Endodermal cell (in vitro differentiated cells): ENCODE measurements at regions not wholly inside any gene's neighbourhood (a gene's known extent, or its start where the extent isn't known, plus 50 kb on each side); places are given as distances from the start of the nearest gene placed in this dataset.

Source experiments
- DNase-seq: peaks from one replicate; pipeline ENCODE4 v3.0.0-alpha.2; 2017
- H3K27ac ChIP-seq: 2 replicates; pipeline ENCODE4 v1.5.1; 2013; ENCODE audit warnings: mild to moderate bottlenecking, low read depth, low read length, moderate library complexity
- H3K27me3 ChIP-seq: 2 replicates; pipeline ENCODE4 v1.6.1; 2013; ENCODE audit warnings: mild to moderate bottlenecking, low read length, moderate library complexity; ENCODE audit not compliant: insufficient read depth, control insufficient read depth, poor library complexity, severe bottlenecking
- H3K36me3 ChIP-seq: 2 replicates; pipeline ENCODE4 v1.7.0; 2013; ENCODE audit warnings: mild to moderate bottlenecking, low read length, moderate library complexity; ENCODE audit not compliant: control insufficient read depth, insufficient read depth
- H3K4me1 ChIP-seq: one replicate; pipeline ENCODE4 v1.7.0; 2013; ENCODE audit warnings: low read length; ENCODE audit not compliant: control insufficient read depth, insufficient read depth
- H3K4me3 ChIP-seq: 2 replicates; pipeline ENCODE4 v1.5.1; 2013; ENCODE audit warnings: mild to moderate bottlenecking, low read length, moderate library complexity
- H3K9ac ChIP-seq: 2 replicates; pipeline ENCODE4 v1.6.1; 2013; ENCODE audit warnings: mild to moderate bottlenecking, low read length, moderate library complexity; ENCODE audit not compliant: poor library complexity, severe bottlenecking; ENCODE audit errors: extremely low read depth
- H3K9me3 ChIP-seq: 2 replicates; pipeline ENCODE4 v1.6.1; 2013; ENCODE audit warnings: mild to moderate bottlenecking, low read length, moderate library complexity; ENCODE audit not compliant: control insufficient read depth
- H3K27ac Mint-ChIP-seq: 2 replicates; pipeline ENCODE4 v1.8.0; 2020; ENCODE audit warnings: mixed read lengths
- H3K27me3 Mint-ChIP-seq: 2 replicates; pipeline ENCODE4 v1.8.0; 2021; ENCODE audit warnings: mild to moderate bottlenecking, mixed read lengths; ENCODE audit not compliant: insufficient read depth
- H3K36me3 Mint-ChIP-seq: 2 replicates; pipeline ENCODE4 v1.8.0; 2020; ENCODE audit warnings: low read depth, mixed read lengths
- H3K4me1 Mint-ChIP-seq: 2 replicates; pipeline ENCODE4 v1.8.0; 2020; ENCODE audit warnings: mixed read lengths
- H3K4me3 Mint-ChIP-seq: 2 replicates; pipeline ENCODE4 v1.8.0; 2020; ENCODE audit warnings: mild to moderate bottlenecking, moderate library complexity, mixed read lengths
- H3K9me3 Mint-ChIP-seq: 2 replicates; pipeline ENCODE4 v1.8.0; 2020; ENCODE audit warnings: mild to moderate bottlenecking, mixed read lengths
- CTCF ChIP-seq: fragments of 200-600 bp; sonication (generic); conservative IDR thresholded peaks from 2 replicates; pipeline ENCODE4 v1.5.0; 2021; ENCODE audit warnings: antibody characterized with exemption, mild to moderate bottlenecking
- whole genome bisulfite sequencing, 2 experiments: methylation state at CpG; one replicate each; pipeline versions ENCODE4 v1.1.5 to v1.1.7; 2013; ENCODE audit warnings: missing lambda C conversion rate in 2 of 2, mixed read lengths in 1 of 2; ENCODE audit not compliant: insufficient coverage in 1 of 2, insufficient read length in 1 of 2; 5-methylcytosine and 5-hydroxymethylcytosine counted together

GRCh38 chr5:74334762-74335384 lies 305.7 kb downstream of the ENC1 start:
- peaks cover 37% of the 10 kb centered on the region for H3K4me1 Mint-ChIP-seq
- Histone ChIP-seq H3K9ac (no peak overlapping the region), H3K27ac (no peak overlapping the region), H3K4me1 (peaks cover 9% of the 10 kb centered on the region), H3K4me3 (no peak overlapping the region), H3K9me3 (no peaks in the 10 kb centered on the region), H3K27me3 (no peaks in the 10 kb centered on the region), H3K36me3 (no peaks in the 10 kb centered on the region)
- H3K36me3 Mint-ChIP-seq, result no peaks in the 10 kb centered on the region
- TF ChIP-seq CTCF, result no peak
- H3K27me3 Mint-ChIP-seq, result no peaks in the 10 kb centered on the region
- 92 to 93% methylated on average over 2 to 5 of the region's 5 CpGs for WGBS, 2 experiments
- H3K27ac Mint-ChIP-seq, result no peak overlapping the region
- H3K4me3 Mint-ChIP-seq, result no peak overlapping the region
- H3K9me3 Mint-ChIP-seq, result no peaks in the 10 kb centered on the region
- DNase-seq, result no peak

GRCh38 chr5:74334062-74334761 lies 306.3 kb downstream of the ENC1 start:
- H3K9me3 ChIP-seq, result no peaks in the 10 kb centered on the region
- H3K36me3 ChIP-seq, result no peaks in the 10 kb centered on the region
- no peak overlapping the region for H3K4me3 ChIP-seq
- no peaks in the 10 kb centered on the region for H3K27me3 ChIP-seq
- H3K4me3 Mint-ChIP-seq, result no peak overlapping the region
- H3K27ac ChIP-seq, result no peak overlapping the region
- peaks cover 37% of the 10 kb centered on the region for H3K4me1 Mint-ChIP-seq
- H3K9ac ChIP-seq, result no peak overlapping the region
- H3K4me1 ChIP-seq, result peaks cover 9% of the 10 kb centered on the region
- TF ChIP-seq CTCF, result no peak
- no peaks in the 10 kb centered on the region for H3K9me3 Mint-ChIP-seq
- WGBS, 2 experiments, result 71 to 90% methylated on average over 2 to 4 of the region's 4 CpGs
- no peak for DNase-seq
- no peaks in the 10 kb centered on the region for H3K36me3 Mint-ChIP-seq
- H3K27ac Mint-ChIP-seq, result no peak overlapping the region
- no peaks in the 10 kb centered on the region for H3K27me3 Mint-ChIP-seq

GRCh38 chr5:74333430-74333829 lies 307.1 kb downstream of the ENC1 start:
- H3K9me3 Mint-ChIP-seq, result no peaks in the 10 kb centered on the region
- H3K36me3 Mint-ChIP-seq, result no peaks in the 10 kb centered on the region
- peaks cover 37% of the 10 kb centered on the region for H3K4me1 Mint-ChIP-seq
- Histone ChIP-seq H3K9me3 (no peaks in the 10 kb centered on the region), H3K27me3 (no peaks in the 10 kb centered on the region), H3K9ac (no peak overlapping the region), H3K4me1 (peaks cover 9% of the 10 kb centered on the region), H3K27ac (no peak overlapping the region), H3K4me3 (no peak overlapping the region), H3K36me3 (no peaks in the 10 kb centered on the region)
- H3K4me3 Mint-ChIP-seq, result no peak overlapping the region
- no peak for TF ChIP-seq CTCF
- no peak overlapping the region for H3K27ac Mint-ChIP-seq
- no peaks in the 10 kb centered on the region for H3K27me3 Mint-ChIP-seq
- DNase-seq, result no peak
